Stimulated activated naive CD8-positive, alpha-beta T cell treated with anti-CD3 and anti-CD28 coated beads, Interleukin-15, Interleukin-2, amounts not matched to agents 100 ng/mL and 50 ng/mL, for 24 hours (primary cell): ENCODE measurements at regions not wholly inside any gene's neighbourhood (a gene's known extent, or its start where the extent isn't known, plus 50 kb on each side); places are given as distances from the start of the nearest gene placed in this dataset.
"Not testable (repeated sequence)": the region's sequence is repeated elsewhere in the genome, so short reads cannot be mapped to it uniquely, and the experiment has no call there.

Source experiments
- H3K27ac Mint-ChIP-seq: one replicate; pipeline ENCODE4 v1.8.0; 2021; ENCODE audit warnings: mild to moderate bottlenecking, mixed read lengths
- H3K27me3 Mint-ChIP-seq: one replicate; pipeline ENCODE4 v1.8.0; 2021; ENCODE audit warnings: mixed read lengths
- H3K36me3 Mint-ChIP-seq: one replicate; pipeline ENCODE4 v1.8.0; 2021; ENCODE audit warnings: low read depth, mixed read lengths
- H3K4me1 Mint-ChIP-seq: one replicate; pipeline ENCODE4 v1.8.0; 2021; ENCODE audit warnings: low read depth, mixed read lengths
- H3K4me3 Mint-ChIP-seq: one replicate; pipeline ENCODE4 v1.8.0; 2021; ENCODE audit warnings: mild to moderate bottlenecking, mixed read lengths
- H3K9me3 Mint-ChIP-seq: one replicate; pipeline ENCODE4 v1.8.0; 2021; ENCODE audit warnings: mixed read lengths

- H3K27me3 Mint-ChIP-seq = peaks cover 15% of the 10 kb centered on the region
- no peak overlapping the region for H3K27ac Mint-ChIP-seq
- H3K4me1 Mint-ChIP-seq = no peaks in the 10 kb centered on the region
- H3K36me3 Mint-ChIP-seq = no peaks in the 10 kb centered on the region
- no peak overlapping the region for H3K4me3 Mint-ChIP-seq
- H3K9me3 Mint-ChIP-seq = no peaks in the 10 kb centered on the region
Observed at GRCh38 chr4:118557298-118557851, 127.8 kb upstream of the METTL14 start.

GRCh38 chr4:118558188-118558587 is 127.0 kb upstream of the METTL14 start:
- H3K27ac Mint-ChIP-seq, H3K36me3 Mint-ChIP-seq, H3K4me3 Mint-ChIP-seq, H3K9me3 Mint-ChIP-seq, H3K4me1 Mint-ChIP-seq: not testable (repeated sequence)
- H3K27me3 Mint-ChIP-seq = peaks cover 15% of the 10 kb centered on the region

GRCh38 chr4:118561559-118561958 is 123.6 kb upstream of the METTL14 start:
- H3K36me3 Mint-ChIP-seq, H3K4me1 Mint-ChIP-seq, H3K4me3 Mint-ChIP-seq, H3K27ac Mint-ChIP-seq, H3K9me3 Mint-ChIP-seq: not testable (repeated sequence)
- peaks cover 14% of the 10 kb centered on the region for H3K27me3 Mint-ChIP-seq

GRCh38 chr4:118566003-118566513 is 119.1 kb upstream of the METTL14 start:
- not testable (repeated sequence) for H3K36me3 Mint-ChIP-seq, H3K27ac Mint-ChIP-seq, H3K4me1 Mint-ChIP-seq, H3K9me3 Mint-ChIP-seq, H3K4me3 Mint-ChIP-seq
- peaks cover 15% of the 10 kb centered on the region for H3K27me3 Mint-ChIP-seq

- not testable (repeated sequence) for H3K4me1 Mint-ChIP-seq, H3K9me3 Mint-ChIP-seq
Observed at GRCh38 chr4:118572991-118573390, 112.2 kb upstream of the METTL14 start.

GRCh38 chr4:118574251-118574913 is 110.8 kb upstream of the METTL14 start:
- H3K9me3 Mint-ChIP-seq, H3K27me3 Mint-ChIP-seq: not testable (repeated sequence)

More at GRCh38 chr4:118572991-118573390, 112.2 kb upstream of the METTL14 start:
- H3K27ac Mint-ChIP-seq, H3K27me3 Mint-ChIP-seq, H3K36me3 Mint-ChIP-seq, H3K4me3 Mint-ChIP-seq: not testable (repeated sequence)

GRCh38 chr4:118575057-118575456 is 110.1 kb upstream of the METTL14 start:
- H3K4me1 Mint-ChIP-seq, H3K36me3 Mint-ChIP-seq, H3K4me3 Mint-ChIP-seq, H3K27ac Mint-ChIP-seq, H3K9me3 Mint-ChIP-seq, H3K27me3 Mint-ChIP-seq: not testable (repeated sequence)

More at GRCh38 chr4:118574251-118574913, 110.8 kb upstream of the METTL14 start:
- H3K36me3 Mint-ChIP-seq, H3K4me3 Mint-ChIP-seq, H3K4me1 Mint-ChIP-seq, H3K27ac Mint-ChIP-seq: not testable (repeated sequence)

- not testable (repeated sequence) for H3K27ac Mint-ChIP-seq, H3K27me3 Mint-ChIP-seq, H3K36me3 Mint-ChIP-seq, H3K4me1 Mint-ChIP-seq, H3K4me3 Mint-ChIP-seq, H3K9me3 Mint-ChIP-seq
Observed at GRCh38 chr4:118575726-118576125, 109.5 kb upstream of the METTL14 start.

- not testable (repeated sequence) for H3K9me3 Mint-ChIP-seq, H3K36me3 Mint-ChIP-seq, H3K27ac Mint-ChIP-seq, H3K4me3 Mint-ChIP-seq, H3K27me3 Mint-ChIP-seq, H3K4me1 Mint-ChIP-seq
Observed at GRCh38 chr4:118576709-118577219, 108.4 kb upstream of the METTL14 start.

GRCh38 chr4:118585015-118585414 is 100.2 kb upstream of the METTL14 start:
- peak overlapping the region; percentile 7 for H3K27ac Mint-ChIP-seq
- H3K4me3 Mint-ChIP-seq = no peak overlapping the region
- no peaks in the 10 kb centered on the region for H3K9me3 Mint-ChIP-seq
- no peaks in the 10 kb centered on the region for H3K4me1 Mint-ChIP-seq
- no peaks in the 10 kb centered on the region for H3K36me3 Mint-ChIP-seq
- H3K27me3 Mint-ChIP-seq = peaks cover 33% of the 10 kb centered on the region

GRCh38 chr4:118586357-118586790 is 98.8 kb upstream of the METTL14 start:
- Mint-ChIP-seq H3K4me1 (peaks cover 10% of the 10 kb centered on the region), H3K27me3 (peaks cover 30% of the 10 kb centered on the region), H3K9me3 (no peaks in the 10 kb centered on the region), H3K36me3 (peaks cover under 1% of the 10 kb centered on the region), H3K27ac (no peak overlapping the region), H3K4me3 (no peak overlapping the region)

GRCh38 chr4:118587116-118587831 is 97.9 kb upstream of the METTL14 start:
- peaks cover 24% of the 10 kb centered on the region for H3K27me3 Mint-ChIP-seq
- H3K9me3 Mint-ChIP-seq = no peaks in the 10 kb centered on the region
- peaks cover 15% of the 10 kb centered on the region for H3K4me1 Mint-ChIP-seq
- H3K36me3 Mint-ChIP-seq = peaks cover 5% of the 10 kb centered on the region
- no peak overlapping the region for H3K4me3 Mint-ChIP-seq
- H3K27ac Mint-ChIP-seq = no peak overlapping the region

GRCh38 chr4:118587946-118588345 is 97.2 kb upstream of the METTL14 start:
- Mint-ChIP-seq H3K36me3 (peaks cover 5% of the 10 kb centered on the region), H3K4me3 (no peak overlapping the region), H3K4me1 (peaks cover 15% of the 10 kb centered on the region), H3K9me3 (no peaks in the 10 kb centered on the region), H3K27me3 (peaks cover 18% of the 10 kb centered on the region), H3K27ac (no peak overlapping the region)

- Mint-ChIP-seq H3K4me3 (no peak overlapping the region), H3K4me1 (peaks cover 15% of the 10 kb centered on the region), H3K9me3 (no peaks in the 10 kb centered on the region), H3K27ac (no peak overlapping the region), H3K27me3 (peaks cover 10% of the 10 kb centered on the region), H3K36me3 (peaks cover 5% of the 10 kb centered on the region)
Observed at GRCh38 chr4:118589471-118590055, 95.6 kb upstream of the METTL14 start.
